ENCODE measurements at regions not wholly inside any gene's neighbourhood (a gene's known extent, or its start where the extent isn't known, plus 50 kb on each side); places are given as distances from the start of the nearest gene placed in this dataset.

- TF ChIP-seq CTCF (IDR thresholded peaks at IDR 0.05 in 4 of 5, conservative IDR thresholded peaks at IDR 0.05 in 1 of 5), result no peak
- no peak for TF ChIP-seq POLR2A (IDR thresholded peaks at IDR 0.05)
These were observed 383.8 kb downstream of the TNS3 start for GRCh38 chr7:47198159-47198558.
